RWPE2 (cell line): ENCODE measurements at regions not wholly inside any gene's neighbourhood (a gene's known extent, or its start where the extent isn't known, plus 50 kb on each side); places are given as distances from the start of the nearest gene placed in this dataset.

Experiments used
- ATAC-seq: fragments of 200-7000 bp; cut with Tn5 transposase; 3 replicates; pipeline ENCODE4 v1.9.1; 2021; ENCODE audit warnings: low read depth
- DNase-seq: peaks from one replicate; pipeline ENCODE4 v3.0.0-alpha.2; 2020; ENCODE audit warnings: low spot score
- H3K27ac ChIP-seq: fragments of 450-650 bp; 2 replicates; pipeline ENCODE4 v1.5.1; 2017; ENCODE audit warnings: mild to moderate bottlenecking; ENCODE audit not compliant: poor library complexity, severe bottlenecking
- H3K27me3 ChIP-seq: fragments of 250-450 bp; sonication (Bioruptor Pico); 2 replicates; pipeline ENCODE4 v1.5.1; 2021; ENCODE audit warnings: mild to moderate bottlenecking, moderate library complexity; ENCODE audit not compliant: insufficient read depth, poor library complexity, severe bottlenecking
- H3K36me3 ChIP-seq: fragments of 250-450 bp; sonication (Bioruptor Pico); 2 replicates; pipeline ENCODE4 v1.5.1; 2020; ENCODE audit warnings: low read depth, mild to moderate bottlenecking, moderate library complexity
- H3K4me1 ChIP-seq: fragments of 250-450 bp; sonication (Bioruptor Pico); 2 replicates; pipeline ENCODE4 v1.5.1; 2021; ENCODE audit warnings: mild to moderate bottlenecking, moderate library complexity; ENCODE audit not compliant: insufficient read depth, poor library complexity, severe bottlenecking
- H3K4me3 ChIP-seq: fragments of 250-450 bp; sonication (Bioruptor Pico); 2 replicates; pipeline ENCODE4 v1.5.1; 2021; ENCODE audit warnings: mild to moderate bottlenecking, moderate library complexity; ENCODE audit not compliant: severe bottlenecking
- H3K9me3 ChIP-seq: fragments of 250-450 bp; sonication (Bioruptor Pico); 2 replicates; pipeline ENCODE4 v1.5.1; 2021; ENCODE audit warnings: mild to moderate bottlenecking, moderate library complexity; ENCODE audit not compliant: severe bottlenecking
- TF ChIP-seq, protein P1 (sequence below): fragments of 450-650 bp; IDR thresholded peaks from one replicate; pipeline ENCODE4 v1.5.1; 2017; ENCODE audit warnings: mild to moderate bottlenecking, moderate library complexity; ENCODE audit not compliant: poor library complexity, severe bottlenecking

DNA sequence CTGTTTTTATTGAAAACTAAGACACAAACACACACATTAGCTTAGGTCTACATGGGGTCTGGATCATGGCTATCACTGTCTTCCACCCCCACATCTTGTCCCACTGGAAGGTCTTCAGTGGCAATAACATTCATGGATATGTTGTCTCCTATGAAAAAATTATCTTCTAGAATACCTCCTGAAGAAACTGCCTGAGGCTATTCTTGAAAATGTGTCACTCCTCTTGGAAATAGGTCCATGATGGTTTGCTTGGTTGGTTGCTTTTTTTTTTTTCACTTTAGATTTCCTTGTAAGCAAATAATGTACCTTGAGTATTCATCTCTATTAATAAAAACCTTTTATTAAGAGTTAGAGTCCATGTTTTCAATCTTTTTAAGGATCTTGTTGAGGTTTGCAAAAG lies 195.3 kb upstream of the PDE5A start:
- no peaks in the 10 kb centered on the region for H3K4me1 ChIP-seq
- H3K9me3 ChIP-seq: no peaks in the 10 kb centered on the region
- no peaks in the 10 kb centered on the region for H3K27me3 ChIP-seq
- DNase-seq: no peak
- ATAC-seq: no peak
- no peak overlapping the region for H3K27ac ChIP-seq
- TF ChIP-seq, protein P1, sequence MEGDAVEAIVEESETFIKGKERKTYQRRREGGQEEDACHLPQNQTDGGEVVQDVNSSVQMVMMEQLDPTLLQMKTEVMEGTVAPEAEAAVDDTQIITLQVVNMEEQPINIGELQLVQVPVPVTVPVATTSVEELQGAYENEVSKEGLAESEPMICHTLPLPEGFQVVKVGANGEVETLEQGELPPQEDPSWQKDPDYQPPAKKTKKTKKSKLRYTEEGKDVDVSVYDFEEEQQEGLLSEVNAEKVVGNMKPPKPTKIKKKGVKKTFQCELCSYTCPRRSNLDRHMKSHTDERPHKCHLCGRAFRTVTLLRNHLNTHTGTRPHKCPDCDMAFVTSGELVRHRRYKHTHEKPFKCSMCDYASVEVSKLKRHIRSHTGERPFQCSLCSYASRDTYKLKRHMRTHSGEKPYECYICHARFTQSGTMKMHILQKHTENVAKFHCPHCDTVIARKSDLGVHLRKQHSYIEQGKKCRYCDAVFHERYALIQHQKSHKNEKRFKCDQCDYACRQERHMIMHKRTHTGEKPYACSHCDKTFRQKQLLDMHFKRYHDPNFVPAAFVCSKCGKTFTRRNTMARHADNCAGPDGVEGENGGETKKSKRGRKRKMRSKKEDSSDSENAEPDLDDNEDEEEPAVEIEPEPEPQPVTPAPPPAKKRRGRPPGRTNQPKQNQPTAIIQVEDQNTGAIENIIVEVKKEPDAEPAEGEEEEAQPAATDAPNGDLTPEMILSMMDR: no peak
- no peak overlapping the region for H3K4me3 ChIP-seq
- H3K36me3 ChIP-seq: no peaks in the 10 kb centered on the region

DNA sequence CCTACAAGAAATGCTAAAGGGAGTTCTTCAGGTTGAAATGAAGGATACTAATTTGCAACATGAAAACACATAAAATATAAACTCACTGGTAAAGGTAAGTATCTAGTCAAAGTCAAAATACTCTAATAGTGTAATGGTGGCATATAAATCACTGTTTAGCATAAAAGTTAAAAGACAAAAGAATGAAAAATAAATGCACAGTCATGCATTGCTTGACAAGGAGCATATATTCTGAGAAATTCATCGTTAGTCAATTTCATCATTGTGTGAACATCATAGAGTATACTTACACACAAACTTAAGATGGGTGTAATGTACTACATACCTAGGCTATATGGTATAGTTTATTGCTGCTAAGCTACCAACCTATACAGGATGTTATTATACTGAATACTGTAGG lies 194.4 kb upstream of the PDE5A start:
- Histone ChIP-seq H3K27ac (no peak overlapping the region), H3K36me3 (no peaks in the 10 kb centered on the region), H3K4me1 (no peaks in the 10 kb centered on the region), H3K27me3 (no peaks in the 10 kb centered on the region), H3K4me3 (no peak overlapping the region), H3K9me3 (no peaks in the 10 kb centered on the region)
- TF ChIP-seq, protein P1: no peak
- no peak for DNase-seq
- ATAC-seq: no peak

DNA sequence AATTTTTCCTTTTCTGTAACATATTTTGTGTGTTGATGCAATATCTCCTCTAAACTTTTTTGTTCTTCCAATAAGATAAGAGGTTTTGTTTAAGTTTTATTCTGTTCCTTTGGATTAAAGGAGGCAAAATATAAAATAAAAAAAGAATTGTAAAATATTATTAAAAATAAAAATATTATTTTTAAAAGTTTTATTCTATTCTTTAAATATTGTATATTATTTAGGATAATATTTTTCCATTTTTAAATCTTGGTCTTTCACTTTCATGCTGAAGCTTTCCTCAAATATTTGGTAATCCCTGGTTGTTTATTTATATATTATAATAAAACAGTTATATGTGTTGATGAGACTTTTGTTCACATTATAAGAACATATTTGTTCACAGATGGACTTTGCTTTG lies 187.9 kb upstream of the PDE5A start:
- TF ChIP-seq, protein P1: no peak
- H3K9me3 ChIP-seq: no peaks in the 10 kb centered on the region
- DNase-seq (no peak), ATAC-seq (no peak)
- no peaks in the 10 kb centered on the region for H3K27me3 ChIP-seq
- H3K36me3 ChIP-seq: no peaks in the 10 kb centered on the region
- H3K4me1 ChIP-seq: no peaks in the 10 kb centered on the region
- H3K27ac ChIP-seq: no peak overlapping the region
- H3K4me3 ChIP-seq: no peak overlapping the region

DNA sequence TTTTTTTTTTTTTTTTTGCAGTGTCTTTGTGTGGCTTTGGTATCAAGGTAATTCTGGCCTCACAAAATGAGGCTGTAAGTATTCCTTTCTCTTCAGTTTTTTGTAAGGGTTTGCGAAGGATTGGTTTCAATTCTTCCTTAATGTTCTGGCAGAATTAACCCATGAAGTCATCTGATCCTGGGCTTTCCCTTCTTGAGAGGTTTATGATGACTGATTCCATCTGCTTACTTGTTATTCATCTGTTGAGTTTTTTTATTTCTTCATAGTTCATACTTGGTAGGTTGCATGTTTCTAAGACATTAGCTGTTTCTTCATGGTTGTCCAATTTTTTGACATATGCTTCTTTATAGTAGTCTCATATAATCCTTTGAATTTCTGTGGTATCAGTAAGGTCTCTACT lies 181.4 kb upstream of the PDE5A start:
- no peaks in the 10 kb centered on the region for H3K27me3 ChIP-seq
- no peak for ATAC-seq
- TF ChIP-seq, protein P1: no peak

DNA sequence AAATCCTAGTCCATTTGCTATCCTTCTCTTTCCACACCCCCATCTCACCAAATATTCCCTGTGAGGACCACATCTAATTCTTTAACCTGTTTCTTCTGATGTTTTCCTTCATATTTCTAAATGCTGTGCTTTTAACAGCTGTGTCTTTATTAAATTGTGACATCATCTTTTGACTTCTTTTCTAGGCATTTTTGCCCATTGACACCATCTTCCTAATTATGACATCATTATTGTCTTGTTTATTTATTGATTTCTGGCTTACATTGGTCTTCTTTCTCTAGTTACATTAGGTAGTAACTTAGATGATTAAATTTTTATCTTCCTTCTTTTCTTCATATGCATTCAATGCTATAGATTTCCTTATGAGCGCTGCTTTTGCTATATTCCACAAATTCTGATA lies 175.8 kb upstream of the PDE5A start:
- H3K9me3 ChIP-seq: no peaks in the 10 kb centered on the region
- no peak for ATAC-seq
- H3K27ac ChIP-seq: no peak overlapping the region
- DNase-seq: no peak
- no peaks in the 10 kb centered on the region for H3K4me1 ChIP-seq
- peaks cover 5% of the 10 kb centered on the region for H3K27me3 ChIP-seq
- no peaks in the 10 kb centered on the region for H3K36me3 ChIP-seq
- TF ChIP-seq, protein P1: no peak
- H3K4me3 ChIP-seq: no peak overlapping the region

More for the DNA sequence above, 181.4 kb upstream of the PDE5A start:
- no peak overlapping the region for H3K4me3 ChIP-seq
- no peaks in the 10 kb centered on the region for H3K9me3 ChIP-seq
- H3K27ac ChIP-seq: no peak overlapping the region
- DNase-seq: no peak
- H3K4me1 ChIP-seq: no peaks in the 10 kb centered on the region
- H3K36me3 ChIP-seq: no peaks in the 10 kb centered on the region
